ENCODE measurements at regions not wholly inside any gene's neighbourhood (a gene's known extent, or its start where the extent isn't known, plus 50 kb on each side); places are given as distances from the start of the nearest gene placed in this dataset.
"Not testable (repeated sequence)": the region's sequence is repeated elsewhere in the genome, so short reads cannot be mapped to it uniquely, and the experiment has no call there.

- H3K79me2 ChIP-seq (ENCODE audit: control insufficient read depth, insufficient read depth, low read length); H3K9me1 ChIP-seq (ENCODE audit: control insufficient read depth, extremely low read depth, insufficient read depth, low read length); H3K9me3 ChIP-seq (ENCODE audit: control insufficient read depth, low read depth, low read length); H3K27ac ChIP-seq (ENCODE audit: control insufficient read depth, insufficient read depth, low read length); H3K4me1 ChIP-seq (ENCODE audit: control insufficient read depth, extremely low read depth, insufficient read depth, low read length); H3K4me3 ChIP-seq (ENCODE audit: control insufficient read depth in 2 of 3, extremely low read depth in 1 of 3, insufficient read depth in 2 of 3, low read depth in 1 of 3, low read length in 3 of 3); H3K9ac ChIP-seq (ENCODE audit: control insufficient read depth, extremely low read depth, insufficient read depth, low read length); H3K4me2 ChIP-seq (ENCODE audit: control insufficient read depth, extremely low read depth, insufficient read depth, low read depth, low read length); dilution Hi-C loops (cut with MboI; ENCODE audit: extremely low pct_ligation_motif_present, low sequenced_read_pairs); H3K27me3 ChIP-seq (ENCODE audit: control insufficient read depth, extremely low read depth, insufficient read depth, low read length); H4K20me1 ChIP-seq (ENCODE audit: control insufficient read depth, extremely low read depth, insufficient read depth, low read length); FAIRE-seq; DNase-seq (ENCODE audit: low read depth, low spot score); H2AFZ ChIP-seq (ENCODE audit: control insufficient read depth, low read length); H3K36me3 ChIP-seq (ENCODE audit: control insufficient read depth in 2 of 2, extremely low read depth in 1 of 2, insufficient read depth in 2 of 2, low read length in 2 of 2): not testable (repeated sequence)
These were observed 627.4 kb downstream of the SPATA31A7 start for GRCh38 chr9:61817127-61817705.

GRCh38 chr9:61853624-61854259 is 663.9 kb downstream of the SPATA31A7 start:
- H3K9ac ChIP-seq (ENCODE audit: control insufficient read depth, extremely low read depth, insufficient read depth, low read length); FAIRE-seq: not testable (repeated sequence)

GRCh38 chr9:61854260-61854640 is 664.4 kb downstream of the SPATA31A7 start:
- H3K9me3 ChIP-seq (ENCODE audit: control insufficient read depth, low read depth, low read length); H3K9me1 ChIP-seq (ENCODE audit: control insufficient read depth, extremely low read depth, insufficient read depth, low read length); H3K36me3 ChIP-seq (ENCODE audit: control insufficient read depth in 2 of 2, extremely low read depth in 1 of 2, insufficient read depth in 2 of 2, low read length in 2 of 2); DNase-seq (ENCODE audit: low read depth, low spot score); H3K27me3 ChIP-seq (ENCODE audit: control insufficient read depth, extremely low read depth, insufficient read depth, low read length); H4K20me1 ChIP-seq (ENCODE audit: control insufficient read depth, extremely low read depth, insufficient read depth, low read length); FAIRE-seq; H3K4me1 ChIP-seq (ENCODE audit: control insufficient read depth, extremely low read depth, insufficient read depth, low read length); dilution Hi-C loops (cut with MboI; ENCODE audit: extremely low pct_ligation_motif_present, low sequenced_read_pairs); H3K79me2 ChIP-seq (ENCODE audit: control insufficient read depth, insufficient read depth, low read length); H3K27ac ChIP-seq (ENCODE audit: control insufficient read depth, insufficient read depth, low read length); H3K4me2 ChIP-seq (ENCODE audit: control insufficient read depth, extremely low read depth, insufficient read depth, low read depth, low read length); H3K9ac ChIP-seq (ENCODE audit: control insufficient read depth, extremely low read depth, insufficient read depth, low read length); H2AFZ ChIP-seq (ENCODE audit: control insufficient read depth, low read length): not testable (repeated sequence)
- H3K4me3 ChIP-seq (ENCODE audit: control insufficient read depth in 2 of 3, extremely low read depth in 1 of 3, insufficient read depth in 2 of 3, low read depth in 1 of 3, low read length in 3 of 3) = peak overlapping the region in 1 of 3 experiments; percentile 14

More at GRCh38 chr9:61853624-61854259, 663.9 kb downstream of the SPATA31A7 start:
- H3K9me3 ChIP-seq (ENCODE audit: control insufficient read depth, low read depth, low read length); H3K36me3 ChIP-seq (ENCODE audit: control insufficient read depth in 2 of 2, extremely low read depth in 1 of 2, insufficient read depth in 2 of 2, low read length in 2 of 2); H3K4me1 ChIP-seq (ENCODE audit: control insufficient read depth, extremely low read depth, insufficient read depth, low read length); H3K4me3 ChIP-seq (ENCODE audit: control insufficient read depth in 2 of 3, extremely low read depth in 1 of 3, insufficient read depth in 2 of 3, low read depth in 1 of 3, low read length in 3 of 3); dilution Hi-C loops (cut with MboI; ENCODE audit: extremely low pct_ligation_motif_present, low sequenced_read_pairs); H3K79me2 ChIP-seq (ENCODE audit: control insufficient read depth, insufficient read depth, low read length); H4K20me1 ChIP-seq (ENCODE audit: control insufficient read depth, extremely low read depth, insufficient read depth, low read length); H3K4me2 ChIP-seq (ENCODE audit: control insufficient read depth, extremely low read depth, insufficient read depth, low read depth, low read length); H2AFZ ChIP-seq (ENCODE audit: control insufficient read depth, low read length); H3K27ac ChIP-seq (ENCODE audit: control insufficient read depth, insufficient read depth, low read length); H3K9me1 ChIP-seq (ENCODE audit: control insufficient read depth, extremely low read depth, insufficient read depth, low read length); DNase-seq (ENCODE audit: low read depth, low spot score); H3K27me3 ChIP-seq (ENCODE audit: control insufficient read depth, extremely low read depth, insufficient read depth, low read length): not testable (repeated sequence)

- FAIRE-seq; H3K9me1 ChIP-seq (ENCODE audit: control insufficient read depth, extremely low read depth, insufficient read depth, low read length); H3K27ac ChIP-seq (ENCODE audit: control insufficient read depth, insufficient read depth, low read length); DNase-seq (ENCODE audit: low read depth, low spot score); H4K20me1 ChIP-seq (ENCODE audit: control insufficient read depth, extremely low read depth, insufficient read depth, low read length); H3K9me3 ChIP-seq (ENCODE audit: control insufficient read depth, low read depth, low read length); H3K36me3 ChIP-seq (ENCODE audit: control insufficient read depth in 2 of 2, extremely low read depth in 1 of 2, insufficient read depth in 2 of 2, low read length in 2 of 2); H3K79me2 ChIP-seq (ENCODE audit: control insufficient read depth, insufficient read depth, low read length); dilution Hi-C loops (cut with MboI; ENCODE audit: extremely low pct_ligation_motif_present, low sequenced_read_pairs); H3K4me3 ChIP-seq (ENCODE audit: control insufficient read depth in 2 of 3, extremely low read depth in 1 of 3, insufficient read depth in 2 of 3, low read depth in 1 of 3, low read length in 3 of 3); H3K27me3 ChIP-seq (ENCODE audit: control insufficient read depth, extremely low read depth, insufficient read depth, low read length); H3K4me1 ChIP-seq (ENCODE audit: control insufficient read depth, extremely low read depth, insufficient read depth, low read length); H2AFZ ChIP-seq (ENCODE audit: control insufficient read depth, low read length); H3K9ac ChIP-seq (ENCODE audit: control insufficient read depth, extremely low read depth, insufficient read depth, low read length); H3K4me2 ChIP-seq (ENCODE audit: control insufficient read depth, extremely low read depth, insufficient read depth, low read depth, low read length): not testable (repeated sequence)
These were observed 666.4 kb downstream of the SPATA31A7 start for GRCh38 chr9:61856283-61856682.

GRCh38 chr9:61856858-61857453 is 667.1 kb downstream of the SPATA31A7 start:
- H3K79me2 ChIP-seq (ENCODE audit: control insufficient read depth, insufficient read depth, low read length); H4K20me1 ChIP-seq (ENCODE audit: control insufficient read depth, extremely low read depth, insufficient read depth, low read length); H3K4me1 ChIP-seq (ENCODE audit: control insufficient read depth, extremely low read depth, insufficient read depth, low read length); FAIRE-seq; H3K9me1 ChIP-seq (ENCODE audit: control insufficient read depth, extremely low read depth, insufficient read depth, low read length); DNase-seq (ENCODE audit: low read depth, low spot score); H3K9ac ChIP-seq (ENCODE audit: control insufficient read depth, extremely low read depth, insufficient read depth, low read length); H3K4me2 ChIP-seq (ENCODE audit: control insufficient read depth, extremely low read depth, insufficient read depth, low read depth, low read length); H3K4me3 ChIP-seq (ENCODE audit: control insufficient read depth in 2 of 3, extremely low read depth in 1 of 3, insufficient read depth in 2 of 3, low read depth in 1 of 3, low read length in 3 of 3); H3K36me3 ChIP-seq (ENCODE audit: control insufficient read depth in 2 of 2, extremely low read depth in 1 of 2, insufficient read depth in 2 of 2, low read length in 2 of 2); H3K27me3 ChIP-seq (ENCODE audit: control insufficient read depth, extremely low read depth, insufficient read depth, low read length); dilution Hi-C loops (cut with MboI; ENCODE audit: extremely low pct_ligation_motif_present, low sequenced_read_pairs); H2AFZ ChIP-seq (ENCODE audit: control insufficient read depth, low read length); H3K27ac ChIP-seq (ENCODE audit: control insufficient read depth, insufficient read depth, low read length); H3K9me3 ChIP-seq (ENCODE audit: control insufficient read depth, low read depth, low read length): not testable (repeated sequence)

All from keratinocyte (primary cell).